ENCODE measurements at regions not wholly inside any gene's neighbourhood (a gene's known extent, or its start where the extent isn't known, plus 50 kb on each side); places are given as distances from the start of the nearest gene placed in this dataset.
"Not testable (repeated sequence)": the region's sequence is repeated elsewhere in the genome, so short reads cannot be mapped to it uniquely, and the experiment has no call there.

GRCh38 chr3:86827582-86827981, 163.4 kb downstream of the VGLL3 start:
- TF ChIP-seq CTCF (conservative IDR thresholded peaks at IDR 0.05; ENCODE audit: low read depth, low read length); EZH2 (IDR thresholded peaks at IDR 0.05; ENCODE audit: borderline replicate concordance, low read depth, low read length, poor library complexity, severe bottlenecking): not testable (repeated sequence)
